ENCODE measurements at regions not wholly inside any gene's neighbourhood (a gene's known extent, or its start where the extent isn't known, plus 50 kb on each side); places are given as distances from the start of the nearest gene placed in this dataset.

DNA sequence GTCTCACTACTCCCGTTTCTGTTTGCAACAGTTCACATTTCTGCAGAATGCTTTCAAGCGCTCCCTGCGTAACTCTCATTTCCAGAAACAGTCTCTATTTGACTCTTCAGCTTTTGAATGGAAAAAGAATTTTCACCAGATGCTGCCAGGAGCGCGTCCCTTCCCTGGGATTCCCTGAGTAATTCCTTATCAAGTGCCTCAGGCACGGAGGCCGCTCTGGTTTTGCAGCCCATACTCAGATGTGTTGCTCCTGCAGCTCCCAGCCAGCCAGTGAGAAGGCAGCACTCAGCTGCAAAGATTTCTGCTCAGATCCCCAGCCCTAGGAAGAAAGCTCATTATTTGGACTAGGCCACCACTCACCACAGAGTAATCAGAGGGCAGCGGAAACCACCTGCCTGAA lies 161.1 kb upstream of the CHST15 start:
- TF ChIP-seq EZH2phosphoT487 (IDR thresholded peaks at IDR 0.05) = no peak
- TF ChIP-seq, protein P1, sequence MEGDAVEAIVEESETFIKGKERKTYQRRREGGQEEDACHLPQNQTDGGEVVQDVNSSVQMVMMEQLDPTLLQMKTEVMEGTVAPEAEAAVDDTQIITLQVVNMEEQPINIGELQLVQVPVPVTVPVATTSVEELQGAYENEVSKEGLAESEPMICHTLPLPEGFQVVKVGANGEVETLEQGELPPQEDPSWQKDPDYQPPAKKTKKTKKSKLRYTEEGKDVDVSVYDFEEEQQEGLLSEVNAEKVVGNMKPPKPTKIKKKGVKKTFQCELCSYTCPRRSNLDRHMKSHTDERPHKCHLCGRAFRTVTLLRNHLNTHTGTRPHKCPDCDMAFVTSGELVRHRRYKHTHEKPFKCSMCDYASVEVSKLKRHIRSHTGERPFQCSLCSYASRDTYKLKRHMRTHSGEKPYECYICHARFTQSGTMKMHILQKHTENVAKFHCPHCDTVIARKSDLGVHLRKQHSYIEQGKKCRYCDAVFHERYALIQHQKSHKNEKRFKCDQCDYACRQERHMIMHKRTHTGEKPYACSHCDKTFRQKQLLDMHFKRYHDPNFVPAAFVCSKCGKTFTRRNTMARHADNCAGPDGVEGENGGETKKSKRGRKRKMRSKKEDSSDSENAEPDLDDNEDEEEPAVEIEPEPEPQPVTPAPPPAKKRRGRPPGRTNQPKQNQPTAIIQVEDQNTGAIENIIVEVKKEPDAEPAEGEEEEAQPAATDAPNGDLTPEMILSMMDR (IDR thresholded peaks at IDR 0.05) = no peak
- no peak for TF ChIP-seq EZH2 (IDR thresholded peaks at IDR 0.05)
